ENCODE measurements at regions not wholly inside any gene's neighbourhood (a gene's known extent, or its start where the extent isn't known, plus 50 kb on each side); places are given as distances from the start of the nearest gene placed in this dataset.

- no peak for TF ChIP-seq CTCF (IDR thresholded peaks at IDR 0.05; ENCODE audit: insufficient read depth, low read length)
- no peak for DNase-seq (ENCODE audit: low read depth)
- no peak overlapping the region for H3K4me3 ChIP-seq (ENCODE audit: low read depth, low read length)
Observed at GRCh38 chr2:12288048-12288447, 428.7 kb upstream of the TRIB2 start.

DNA sequence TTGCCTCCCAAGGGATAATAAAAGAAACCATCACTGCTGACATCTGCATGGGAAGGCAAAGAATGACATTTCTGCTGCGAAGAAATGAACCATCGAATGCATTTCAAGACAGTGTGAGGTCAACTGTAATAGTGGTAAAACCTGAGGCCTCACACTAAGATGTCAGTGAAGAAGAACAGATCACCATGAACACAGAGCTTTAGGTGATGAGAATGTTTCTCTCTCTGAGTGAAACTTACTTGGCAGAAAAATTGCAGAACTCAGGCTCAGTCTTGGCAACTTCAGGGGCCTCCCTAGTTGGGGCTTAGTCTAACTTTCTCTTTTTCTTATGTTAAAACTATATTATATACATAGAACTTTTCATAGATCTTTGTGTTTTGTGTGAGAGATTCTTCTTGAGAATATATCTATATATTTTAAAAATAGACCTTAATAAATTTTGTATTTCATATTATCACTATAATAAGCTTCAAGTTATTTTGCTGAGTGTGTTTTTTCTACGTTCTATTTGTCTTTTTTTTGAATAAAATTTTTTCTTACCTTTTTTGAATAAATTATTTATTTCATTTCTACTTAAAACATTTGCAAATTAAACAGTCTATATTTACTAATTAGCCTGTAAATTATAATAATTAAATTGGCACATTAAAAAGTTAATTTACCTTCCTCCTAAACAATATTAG lies 427.5 kb upstream of the TRIB2 start:
- no peak overlapping the region for H3K4me3 ChIP-seq (ENCODE audit: low read depth, low read length)
- TF ChIP-seq CTCF (IDR thresholded peaks at IDR 0.05; ENCODE audit: insufficient read depth, low read length), result no peak
- DNase-seq (ENCODE audit: low read depth), result no peak

DNA sequence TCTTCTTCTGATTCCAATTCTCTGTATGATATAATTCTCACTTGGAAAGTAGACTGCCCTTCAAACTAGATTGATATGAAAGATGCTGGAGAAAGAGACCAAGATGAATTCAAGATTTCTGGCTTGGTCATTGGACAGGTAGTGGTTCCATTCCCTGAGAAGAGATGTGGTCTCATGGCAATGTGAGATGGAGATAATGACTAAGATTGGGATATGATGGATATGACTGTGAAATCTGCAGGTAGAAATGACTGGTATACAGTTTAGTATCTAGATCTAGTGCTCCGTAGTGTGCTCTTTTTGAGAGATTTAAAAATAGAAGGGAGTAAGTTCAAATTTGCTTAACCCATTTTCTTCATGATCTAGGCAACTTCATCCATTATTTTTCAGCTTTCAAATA lies 425.4 kb upstream of the TRIB2 start:
- no peak for TF ChIP-seq CTCF (IDR thresholded peaks at IDR 0.05; ENCODE audit: insufficient read depth, low read length)
- no peak overlapping the region for H3K4me3 ChIP-seq (ENCODE audit: low read depth, low read length)
- no peak for DNase-seq (ENCODE audit: low read depth)

- H3K4me3 ChIP-seq (ENCODE audit: low read depth, low read length), result no peak overlapping the region
- DNase-seq (ENCODE audit: low read depth), result no peak
- no peak for TF ChIP-seq CTCF (IDR thresholded peaks at IDR 0.05; ENCODE audit: insufficient read depth, low read length)
Observed at GRCh38 chr2:12293874-12294273, 422.9 kb upstream of the TRIB2 start.

DNA sequence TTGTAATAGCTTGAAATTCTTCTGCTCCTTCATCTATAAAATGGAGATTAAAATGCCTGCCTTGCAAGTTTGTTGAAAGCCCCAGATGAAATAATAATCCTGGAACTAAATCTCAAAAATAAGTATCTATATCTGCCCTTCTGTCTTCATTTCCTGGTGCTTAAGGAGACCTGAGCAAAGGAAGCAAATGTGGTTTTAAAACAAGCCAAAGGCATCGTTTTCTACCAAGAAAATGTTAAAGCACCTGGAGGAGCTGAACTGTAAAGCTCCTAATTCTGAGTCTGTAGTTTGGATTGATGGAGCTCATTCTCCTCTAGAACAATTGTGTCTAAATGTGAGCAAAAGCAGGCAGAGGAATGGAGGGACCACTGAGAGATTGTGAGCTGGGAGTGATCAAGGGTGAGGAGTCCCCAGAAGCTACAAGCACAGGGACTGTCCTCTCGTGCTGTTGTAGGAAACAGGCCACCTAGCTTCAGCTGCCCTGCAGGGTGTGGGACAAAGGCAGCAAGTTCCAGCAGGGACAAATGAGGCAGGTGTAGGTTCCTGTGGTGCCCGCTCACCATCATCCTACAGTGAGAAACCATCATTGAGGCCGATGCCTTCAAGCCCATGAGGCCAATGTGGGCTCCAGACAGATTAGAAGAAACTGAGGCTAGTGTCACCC lies 420.7 kb upstream of the TRIB2 start:
- no peak for TF ChIP-seq CTCF (IDR thresholded peaks at IDR 0.05; ENCODE audit: insufficient read depth, low read length)
- DNase-seq (ENCODE audit: low read depth), result no peak
- no peak overlapping the region for H3K4me3 ChIP-seq (ENCODE audit: low read depth, low read length)

DNA sequence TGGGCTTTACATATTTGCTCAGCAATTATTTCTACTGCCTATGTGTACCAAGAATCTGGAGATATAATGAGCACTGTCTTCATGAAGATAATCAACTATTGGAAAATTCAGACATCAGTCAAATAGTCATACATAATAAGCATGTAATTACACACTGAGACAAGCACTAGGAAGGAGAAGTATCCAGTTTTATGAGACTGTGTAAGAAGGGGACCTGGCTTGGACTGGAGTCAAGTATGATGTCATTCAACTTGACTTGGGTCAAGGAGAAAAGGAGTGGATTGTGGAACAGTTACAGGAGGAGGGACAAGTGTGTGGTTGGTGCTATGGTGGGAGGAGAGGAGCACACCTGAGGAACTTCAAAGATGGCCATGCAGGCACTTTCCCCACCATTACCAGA lies 419.8 kb upstream of the TRIB2 start:
- TF ChIP-seq CTCF (IDR thresholded peaks at IDR 0.05; ENCODE audit: insufficient read depth, low read length), result no peak
- no peak overlapping the region for H3K4me3 ChIP-seq (ENCODE audit: low read depth, low read length)
- no peak for DNase-seq (ENCODE audit: low read depth)
